Vagina (tissue), 2 donors: ENCODE measurements at regions not wholly inside any gene's neighbourhood (a gene's known extent, or its start where the extent isn't known, plus 50 kb on each side); places are given as distances from the start of the nearest gene placed in this dataset.

Source experiments
- POLR2A ChIP-seq, 2 donors: fragments of 450-650 bp; IDR thresholded peaks; one replicate each; pipeline ENCODE4 v1.6.1; 2017; ENCODE audit warnings: antibody characterized with exemption in 2 of 2, mild to moderate bottlenecking in 2 of 2, moderate library complexity in 2 of 2
- POLR2AphosphoS5 ChIP-seq, 2 donors: sonication (generic); formaldehyde crosslinking; IDR thresholded peaks; one replicate each; pipeline ENCODE4 v1.9.0; 2017; ENCODE audit warnings: antibody characterized with exemption in 2 of 2, mild to moderate bottlenecking in 2 of 2, low read depth in 1 of 2; ENCODE audit not compliant: insufficient read depth in 1 of 2
- TF ChIP-seq, protein P1 (sequence below), 3 experiments: fragments of 450-650 bp in 2 of 3; fragments of 200-600 bp in 1 of 3; sonication (generic) in 1 of 3; IDR thresholded peaks; one replicate each; pipeline ENCODE4 v1.5.1; 2017 to 2019; ENCODE audit warnings: antibody characterized with exemption in 3 of 3, mild to moderate bottlenecking in 2 of 3, moderate library complexity in 2 of 3

DNA sequence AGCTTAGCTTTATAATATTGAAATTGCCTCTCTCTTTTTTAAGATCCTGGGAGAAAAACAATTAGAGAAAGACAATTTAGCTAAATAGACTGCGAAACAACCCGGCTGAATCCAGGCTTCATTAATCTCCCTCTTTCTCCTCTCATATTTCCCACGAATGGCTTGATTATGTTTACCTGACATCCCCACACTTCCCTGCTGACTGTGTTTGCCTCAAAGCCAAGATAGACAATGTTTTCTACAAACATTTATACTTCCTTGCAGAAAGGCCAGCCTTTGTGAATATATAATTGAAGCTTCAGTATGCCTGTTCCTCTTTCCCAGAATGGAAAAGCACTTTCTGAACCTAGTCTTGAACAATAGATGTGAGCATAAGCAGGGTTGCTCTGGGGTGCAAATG, 566.8 kb downstream of the PDHA2 start:
- TF ChIP-seq POLR2A (IDR thresholded peaks at IDR 0.05) (no peak), POLR2AphosphoS5 (IDR thresholded peaks at IDR 0.05; ENCODE audit: insufficient read depth in 1 of 2, low read depth in 1 of 2) (no peak)
- TF ChIP-seq, protein P1, sequence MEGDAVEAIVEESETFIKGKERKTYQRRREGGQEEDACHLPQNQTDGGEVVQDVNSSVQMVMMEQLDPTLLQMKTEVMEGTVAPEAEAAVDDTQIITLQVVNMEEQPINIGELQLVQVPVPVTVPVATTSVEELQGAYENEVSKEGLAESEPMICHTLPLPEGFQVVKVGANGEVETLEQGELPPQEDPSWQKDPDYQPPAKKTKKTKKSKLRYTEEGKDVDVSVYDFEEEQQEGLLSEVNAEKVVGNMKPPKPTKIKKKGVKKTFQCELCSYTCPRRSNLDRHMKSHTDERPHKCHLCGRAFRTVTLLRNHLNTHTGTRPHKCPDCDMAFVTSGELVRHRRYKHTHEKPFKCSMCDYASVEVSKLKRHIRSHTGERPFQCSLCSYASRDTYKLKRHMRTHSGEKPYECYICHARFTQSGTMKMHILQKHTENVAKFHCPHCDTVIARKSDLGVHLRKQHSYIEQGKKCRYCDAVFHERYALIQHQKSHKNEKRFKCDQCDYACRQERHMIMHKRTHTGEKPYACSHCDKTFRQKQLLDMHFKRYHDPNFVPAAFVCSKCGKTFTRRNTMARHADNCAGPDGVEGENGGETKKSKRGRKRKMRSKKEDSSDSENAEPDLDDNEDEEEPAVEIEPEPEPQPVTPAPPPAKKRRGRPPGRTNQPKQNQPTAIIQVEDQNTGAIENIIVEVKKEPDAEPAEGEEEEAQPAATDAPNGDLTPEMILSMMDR (IDR thresholded peaks at IDR 0.05) = no peak
